Fibroblast of lung (primary cell): ENCODE measurements at regions not wholly inside any gene's neighbourhood (a gene's known extent, or its start where the extent isn't known, plus 50 kb on each side); places are given as distances from the start of the nearest gene placed in this dataset.
A peak's percentile ranks its signal among the peaks of the same experiment; 100 is the strongest.

Source experiments
- DNase-seq, 2 donors: peaks; one replicate each; pipeline versions ENCODE4 v3.0.0 to v3.0.0-alpha.2; 2010; ENCODE audit warnings: low read depth in 2 of 2
- H2AFZ ChIP-seq: 2 replicates; pipeline ENCODE4 v1.5.1; 2012; ENCODE audit warnings: low read length, control low read depth, inconsistent platforms
- H3K27ac ChIP-seq: 2 replicates; pipeline ENCODE4 v1.5.1; 2011; ENCODE audit warnings: low read length, control low read depth; ENCODE audit not compliant: insufficient read depth
- H3K27me3 ChIP-seq: 2 replicates; pipeline ENCODE4 v1.5.1; 2011; ENCODE audit warnings: mild to moderate bottlenecking, low read length; ENCODE audit not compliant: control insufficient read depth, insufficient read depth
- H3K36me3 ChIP-seq: 2 replicates; pipeline ENCODE4 v1.5.1; 2011; ENCODE audit warnings: low read length; ENCODE audit not compliant: control insufficient read depth, insufficient read depth
- H3K4me1 ChIP-seq: 2 replicates; pipeline ENCODE4 v1.5.1; 2011; ENCODE audit warnings: low read length; ENCODE audit not compliant: control insufficient read depth, insufficient read depth; ENCODE audit errors: extremely low read depth
- H3K4me2 ChIP-seq: 2 replicates; pipeline ENCODE4 v1.5.1; 2011; ENCODE audit warnings: low read length, control low read depth; ENCODE audit not compliant: insufficient read depth; ENCODE audit errors: extremely low read depth
- H3K4me3 ChIP-seq, 4 experiments: fragments of 200-600 bp in 1 of 4; sonication (generic) in 1 of 4; replicated peaks in 1 of 4; 2 replicates each; pipeline ENCODE4 v1.5.1; 2011 to 2016; ENCODE audit warnings: low read length in 4 of 4, low read depth in 3 of 4, mild to moderate bottlenecking in 3 of 4, control low read depth in 2 of 4, inconsistent platforms in 1 of 4, mixed read lengths in 1 of 4; ENCODE audit not compliant: insufficient read depth in 1 of 4; ENCODE audit errors: control extremely low read depth in 1 of 4
- H3K79me2 ChIP-seq: 2 replicates; pipeline ENCODE4 v1.5.1; 2012; ENCODE audit warnings: mild to moderate bottlenecking, low read length, inconsistent platforms; ENCODE audit not compliant: control insufficient read depth, insufficient read depth
- H3K9ac ChIP-seq: 2 replicates; pipeline ENCODE4 v1.5.1; 2011; ENCODE audit warnings: mild to moderate bottlenecking, low read length, control low read depth; ENCODE audit not compliant: insufficient read depth
- H3K9me3 ChIP-seq: 2 replicates; pipeline ENCODE4 v1.5.1; 2012; ENCODE audit warnings: low read depth, low read length; ENCODE audit not compliant: control insufficient read depth, insufficient read depth
- H4K20me1 ChIP-seq: 2 replicates; pipeline ENCODE4 v1.5.1; 2011; ENCODE audit warnings: low read length; ENCODE audit not compliant: control insufficient read depth, insufficient read depth; ENCODE audit errors: extremely low read depth
- EZH2 ChIP-seq: IDR thresholded peaks from 2 replicates; pipeline ENCODE4 v1.5.1; 2012; ENCODE audit warnings: low read length, control low read depth, mild to moderate bottlenecking; ENCODE audit errors: missing control alignments
- TF ChIP-seq, protein P1 (sequence below), 2 donors: IDR thresholded peaks in 1 of 2; conservative IDR thresholded peaks in 1 of 2; 1 replicate in 1 of 2; 2 replicates in 1 of 2; pipeline ENCODE4 v1.5.1; 2011 to 2012; ENCODE audit warnings: low read length in 2 of 2, control low read depth in 1 of 2, inconsistent platforms in 1 of 2, low read depth in 1 of 2, mild to moderate bottlenecking in 1 of 2

DNA sequence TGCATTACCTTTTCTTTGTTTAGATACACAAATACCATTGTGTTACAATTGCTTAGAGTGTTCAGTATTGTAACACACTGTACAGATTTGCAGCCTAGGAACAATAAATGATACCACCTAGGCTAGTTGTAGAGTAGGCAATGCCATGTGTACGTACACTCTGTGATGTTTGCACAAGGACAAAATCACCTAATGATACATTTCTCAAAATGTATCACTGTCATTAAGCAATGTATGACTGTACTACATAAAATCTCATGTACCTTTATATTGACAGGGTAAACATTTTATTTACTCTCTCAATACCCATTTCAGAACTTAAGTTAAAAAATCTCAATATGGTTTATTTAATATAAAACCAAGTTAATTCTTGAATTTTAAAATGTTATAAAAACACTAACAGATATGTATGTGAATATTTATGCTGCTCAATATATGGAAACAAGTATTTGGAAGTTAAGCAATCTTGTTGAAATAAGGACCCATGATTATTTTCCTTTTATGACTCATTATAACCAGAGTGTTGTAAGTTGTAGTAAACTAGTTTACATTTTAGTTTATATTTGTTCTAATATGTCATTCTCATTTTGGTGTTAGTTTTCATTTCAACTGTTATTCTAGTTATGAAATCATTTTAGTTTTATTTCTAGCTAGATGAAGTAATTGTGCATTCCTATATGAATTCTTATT is 409.2 kb downstream of the TLL1 start:
- Histone ChIP-seq H3K27ac (no peak overlapping the region), H3K9me3 (no peaks in the 10 kb centered on the region), H3K27me3 (no peaks in the 10 kb centered on the region), H2AFZ (no peak overlapping the region), H3K79me2 (no peaks in the 10 kb centered on the region), H3K36me3 (no peaks in the 10 kb centered on the region), H3K4me3 (no peak overlapping the region), H3K9ac (no peak overlapping the region), H3K4me2 (no peak overlapping the region), H4K20me1 (no peaks in the 10 kb centered on the region), H3K4me1 (no peaks in the 10 kb centered on the region)
- peak in 1 of 2 donors; percentile 2 for DNase-seq
- TF ChIP-seq EZH2, result no peak
- TF ChIP-seq, protein P1, sequence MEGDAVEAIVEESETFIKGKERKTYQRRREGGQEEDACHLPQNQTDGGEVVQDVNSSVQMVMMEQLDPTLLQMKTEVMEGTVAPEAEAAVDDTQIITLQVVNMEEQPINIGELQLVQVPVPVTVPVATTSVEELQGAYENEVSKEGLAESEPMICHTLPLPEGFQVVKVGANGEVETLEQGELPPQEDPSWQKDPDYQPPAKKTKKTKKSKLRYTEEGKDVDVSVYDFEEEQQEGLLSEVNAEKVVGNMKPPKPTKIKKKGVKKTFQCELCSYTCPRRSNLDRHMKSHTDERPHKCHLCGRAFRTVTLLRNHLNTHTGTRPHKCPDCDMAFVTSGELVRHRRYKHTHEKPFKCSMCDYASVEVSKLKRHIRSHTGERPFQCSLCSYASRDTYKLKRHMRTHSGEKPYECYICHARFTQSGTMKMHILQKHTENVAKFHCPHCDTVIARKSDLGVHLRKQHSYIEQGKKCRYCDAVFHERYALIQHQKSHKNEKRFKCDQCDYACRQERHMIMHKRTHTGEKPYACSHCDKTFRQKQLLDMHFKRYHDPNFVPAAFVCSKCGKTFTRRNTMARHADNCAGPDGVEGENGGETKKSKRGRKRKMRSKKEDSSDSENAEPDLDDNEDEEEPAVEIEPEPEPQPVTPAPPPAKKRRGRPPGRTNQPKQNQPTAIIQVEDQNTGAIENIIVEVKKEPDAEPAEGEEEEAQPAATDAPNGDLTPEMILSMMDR (conservative IDR thresholded peaks at IDR 0.05 in 1 of 2, IDR thresholded peaks at IDR 0.05 in 1 of 2; ENCODE audit: low read depth in 1 of 2, low read length in 2 of 2), result no peak

DNA sequence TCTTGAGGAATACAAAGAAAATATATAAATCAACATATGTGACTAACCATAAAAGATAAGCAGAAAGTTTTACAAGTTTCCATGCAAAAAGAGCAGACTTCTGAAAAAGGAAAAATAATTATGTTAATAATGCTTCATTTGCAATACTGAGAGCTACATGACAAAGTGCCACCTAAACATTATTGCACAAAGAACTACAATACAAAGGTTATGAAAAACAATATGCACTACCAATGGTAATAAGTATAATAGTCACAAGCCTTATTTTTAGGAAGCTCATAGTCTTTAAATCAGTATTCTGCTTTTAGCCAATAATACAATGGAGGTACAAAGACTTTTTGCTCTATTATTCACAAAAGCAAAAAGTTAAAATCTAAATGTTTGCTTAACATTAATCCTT is 411.2 kb downstream of the TLL1 start:
- H3K4me2 ChIP-seq, result no peak overlapping the region
- no peaks in the 10 kb centered on the region for H3K9me3 ChIP-seq
- no peaks in the 10 kb centered on the region for H4K20me1 ChIP-seq
- H3K27ac ChIP-seq, result no peak overlapping the region
- no peaks in the 10 kb centered on the region for H3K36me3 ChIP-seq
- H3K27me3 ChIP-seq, result no peaks in the 10 kb centered on the region
- no peak overlapping the region for H3K4me3 ChIP-seq
- TF ChIP-seq, protein P1 (conservative IDR thresholded peaks at IDR 0.05 in 1 of 2, IDR thresholded peaks at IDR 0.05 in 1 of 2; ENCODE audit: low read depth in 1 of 2, low read length in 2 of 2), result no peak
- TF ChIP-seq EZH2, result no peak
- H2AFZ ChIP-seq, result no peak overlapping the region
- H3K79me2 ChIP-seq, result no peaks in the 10 kb centered on the region
- DNase-seq, result no peak
- H3K4me1 ChIP-seq, result no peaks in the 10 kb centered on the region
- no peak overlapping the region for H3K9ac ChIP-seq

DNA sequence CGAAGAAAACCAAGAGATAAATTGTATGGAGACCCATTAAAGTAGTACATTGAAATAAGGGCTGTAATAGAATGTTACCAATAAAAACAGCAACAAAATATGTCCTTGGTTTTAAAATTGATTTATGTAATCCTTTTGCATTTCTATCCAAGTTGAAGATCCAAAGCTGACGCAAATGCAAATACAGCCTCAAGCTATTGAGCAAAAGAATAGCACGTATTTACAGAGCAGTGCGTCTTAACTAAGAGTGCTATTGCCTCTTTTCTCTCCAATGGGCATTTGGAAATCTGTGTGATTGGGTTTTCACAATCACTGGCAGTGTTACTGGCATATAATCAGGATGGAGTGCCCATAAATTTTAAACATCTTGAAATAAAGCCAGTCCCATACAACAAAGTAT is 417.4 kb downstream of the TLL1 start:
- H4K20me1 ChIP-seq, result no peaks in the 10 kb centered on the region
- no peaks in the 10 kb centered on the region for H3K4me1 ChIP-seq
- H3K9me3 ChIP-seq, result no peaks in the 10 kb centered on the region
- no peaks in the 10 kb centered on the region for H3K79me2 ChIP-seq
- H3K27me3 ChIP-seq, result no peaks in the 10 kb centered on the region
- DNase-seq, result no peak
- H3K9ac ChIP-seq, result no peak overlapping the region
- H2AFZ ChIP-seq, result no peak overlapping the region
- no peak for TF ChIP-seq EZH2
- TF ChIP-seq, protein P1 (conservative IDR thresholded peaks at IDR 0.05 in 1 of 2, IDR thresholded peaks at IDR 0.05 in 1 of 2; ENCODE audit: low read depth in 1 of 2, low read length in 2 of 2), result no peak
- no peak overlapping the region for H3K4me3 ChIP-seq
- no peak overlapping the region for H3K27ac ChIP-seq
- H3K36me3 ChIP-seq, result no peaks in the 10 kb centered on the region
- H3K4me2 ChIP-seq, result no peak overlapping the region
